OCI-M2 (cell line): ENCODE measurements at regions not wholly inside any gene's neighbourhood (a gene's known extent, or its start where the extent isn't known, plus 50 kb on each side); places are given as distances from the start of the nearest gene placed in this dataset.
"Not testable (repeated sequence)": the region's sequence is repeated elsewhere in the genome, so short reads cannot be mapped to it uniquely, and the experiment has no call there.

ENCODE experiments used
- DNase-seq: peaks from one replicate; lab custom pipeline; 2025; ENCODE audit not compliant: unreplicated experiment; lab: John Stamatoyannopoulos, UW

DNA sequence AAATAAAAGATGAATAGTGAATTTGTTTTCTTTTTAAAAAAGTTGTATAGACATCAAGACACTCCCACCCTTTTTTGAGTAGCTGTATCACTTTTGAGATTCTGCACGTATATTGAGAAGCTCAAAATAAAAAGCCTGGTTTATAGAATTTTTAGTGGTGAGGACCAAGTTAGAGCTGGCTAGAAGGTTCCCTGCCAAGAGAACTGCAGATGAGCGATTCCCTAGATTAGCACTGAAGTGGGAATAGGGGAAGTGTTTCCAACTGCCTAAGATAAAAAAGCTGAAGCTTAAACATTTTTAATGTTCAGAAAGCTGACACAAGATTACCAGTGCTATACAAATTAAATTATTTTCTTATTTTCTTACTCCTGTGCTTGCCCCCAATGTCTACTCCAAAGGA, 135.7 kb upstream of the TMEM229A start:
- DNase-seq = no peak

DNA sequence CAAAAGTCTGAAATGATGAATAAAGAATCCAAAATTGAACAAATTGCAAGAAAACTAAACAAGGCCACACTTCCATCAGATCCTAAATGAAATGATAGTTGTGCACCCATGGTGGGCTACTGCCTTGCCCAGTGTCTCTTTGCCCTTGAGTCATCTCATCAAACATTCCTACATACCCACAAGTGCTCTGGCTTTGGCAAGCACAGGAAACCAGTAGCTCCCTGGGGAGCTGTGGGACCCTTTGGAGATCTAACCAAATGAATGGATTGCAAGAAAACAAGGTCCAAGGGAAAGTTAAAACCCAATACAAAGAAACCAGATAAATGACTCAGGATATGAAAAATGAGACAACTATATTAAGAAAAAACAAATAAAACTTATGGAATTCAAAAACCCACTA, 129.8 kb upstream of the TMEM229A start:
- DNase-seq = no peak

DNA sequence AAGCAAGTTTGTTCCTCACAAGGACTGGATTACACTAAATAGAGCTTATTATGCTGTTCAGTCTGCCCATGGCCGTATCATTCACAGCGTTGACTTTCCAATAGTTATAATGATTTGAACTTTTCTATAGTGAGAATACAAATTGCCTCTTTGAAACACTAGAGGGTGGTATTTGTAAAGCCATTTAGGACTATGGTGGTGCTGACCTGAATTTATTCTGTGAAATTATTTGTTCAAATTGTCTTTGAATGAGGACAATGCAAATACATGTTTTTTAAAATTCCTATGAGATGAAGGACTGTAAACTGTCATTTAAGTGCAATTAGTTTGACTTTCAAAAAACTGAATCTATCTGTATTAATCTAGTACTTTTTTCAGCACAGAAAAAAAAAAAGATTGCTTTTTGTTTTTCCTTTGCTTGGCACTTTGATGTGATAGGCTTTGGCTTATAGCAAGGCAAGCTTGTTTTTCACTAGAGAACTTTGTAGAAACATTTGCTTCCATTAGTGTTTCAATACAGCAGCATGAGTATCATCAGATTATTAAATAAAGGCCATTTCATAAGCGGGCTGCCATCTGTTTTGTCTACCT, 122.7 kb upstream of the TMEM229A start:
- DNase-seq = no peak

DNA sequence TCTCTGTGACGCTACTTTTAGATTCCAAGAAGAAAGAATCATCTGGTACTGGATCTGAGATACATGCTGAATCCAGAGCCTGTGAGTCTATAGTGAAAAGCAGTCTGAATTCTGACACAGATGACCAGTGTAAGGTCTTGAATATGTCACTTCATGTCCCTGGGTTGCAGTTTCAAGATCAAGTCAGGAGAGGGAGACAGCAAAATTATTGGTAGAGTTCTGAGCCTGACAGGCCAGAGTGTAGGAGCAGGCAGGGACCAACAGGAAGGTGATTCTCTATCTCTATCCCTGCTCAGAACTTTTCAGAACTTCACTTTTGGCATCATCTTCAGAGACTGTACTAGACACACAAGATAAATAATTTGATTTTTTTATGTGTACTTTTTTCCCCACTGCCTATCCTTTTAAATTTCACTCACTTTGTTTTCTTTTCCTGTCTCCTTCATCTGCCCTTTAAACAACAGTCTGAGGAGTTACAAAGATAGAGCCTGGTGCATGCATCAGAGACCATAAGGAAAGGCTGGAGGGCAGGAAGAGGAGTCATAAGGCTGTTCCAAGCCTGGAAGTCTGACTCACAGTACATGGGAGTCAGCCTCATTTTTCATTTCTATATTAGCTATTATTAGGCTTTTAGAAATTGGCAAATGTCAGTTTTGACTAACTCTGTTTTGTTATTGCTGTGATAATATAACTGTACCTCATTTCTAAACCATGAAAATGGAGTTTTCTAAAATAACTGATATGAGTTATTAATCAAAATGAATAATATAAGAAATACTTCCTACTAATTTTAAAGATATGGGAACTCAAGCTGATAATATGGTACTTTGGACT, 120.2 kb upstream of the TMEM229A start:
- DNase-seq = peak; percentile 17

DNA sequence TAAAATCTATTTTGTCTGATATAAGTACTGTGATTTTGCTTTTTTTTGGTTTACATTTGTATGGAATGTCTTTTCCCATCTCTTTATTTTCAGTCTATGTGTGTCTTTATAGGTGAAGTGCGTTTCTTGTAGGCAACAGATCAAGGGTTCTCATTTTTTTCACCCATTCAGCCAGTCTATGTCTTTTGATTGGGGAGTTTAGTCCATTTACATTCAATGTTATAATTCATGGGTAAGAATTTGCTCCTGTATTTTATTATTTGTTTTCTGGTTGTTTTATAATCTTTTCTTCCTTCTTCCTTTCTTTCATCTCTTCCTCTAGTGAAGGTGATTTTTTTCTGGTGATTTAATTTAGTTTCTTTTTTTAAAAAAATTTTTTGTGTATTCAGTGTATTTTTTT, 104.8 kb upstream of the TMEM229A start:
- no peak for DNase-seq

DNA sequence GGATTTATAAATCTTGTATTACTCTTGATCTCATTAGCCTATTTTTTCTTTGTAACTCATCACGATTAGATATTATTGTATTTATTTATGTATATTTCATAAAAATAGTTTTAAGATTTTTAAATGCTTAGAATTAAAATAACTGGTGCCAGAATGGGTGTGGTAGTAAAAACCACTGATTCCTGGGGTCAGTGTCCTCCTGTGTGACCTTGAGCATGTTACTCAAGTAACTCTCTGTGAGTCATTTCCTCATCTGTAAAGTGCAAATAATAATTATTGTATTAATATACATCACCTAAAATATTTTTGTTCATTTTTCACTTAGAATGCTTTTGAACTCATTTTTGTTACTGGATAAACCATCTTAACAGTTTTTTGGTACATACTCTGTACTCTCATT, 91.3 kb upstream of the TMEM229A start:
- no peak for DNase-seq

DNA sequence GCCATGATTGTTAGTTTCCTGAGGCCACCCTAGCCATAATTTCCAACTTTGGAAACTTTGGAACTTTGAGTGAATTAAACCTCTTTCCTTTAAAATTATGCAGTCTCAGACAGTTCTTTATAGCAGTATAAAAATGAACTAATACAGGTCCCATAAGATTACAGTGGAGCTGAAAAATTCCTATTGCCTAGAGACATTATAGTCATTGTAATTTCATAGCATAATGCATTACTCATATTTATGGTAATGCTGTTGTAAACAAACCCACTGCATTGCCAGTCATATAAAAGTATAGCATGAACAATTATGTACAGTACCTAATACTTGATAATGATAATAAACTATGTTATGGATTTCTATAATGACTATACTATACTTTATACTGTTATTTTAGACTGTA, 88.0 kb upstream of the TMEM229A start:
- no peak for DNase-seq

DNA sequence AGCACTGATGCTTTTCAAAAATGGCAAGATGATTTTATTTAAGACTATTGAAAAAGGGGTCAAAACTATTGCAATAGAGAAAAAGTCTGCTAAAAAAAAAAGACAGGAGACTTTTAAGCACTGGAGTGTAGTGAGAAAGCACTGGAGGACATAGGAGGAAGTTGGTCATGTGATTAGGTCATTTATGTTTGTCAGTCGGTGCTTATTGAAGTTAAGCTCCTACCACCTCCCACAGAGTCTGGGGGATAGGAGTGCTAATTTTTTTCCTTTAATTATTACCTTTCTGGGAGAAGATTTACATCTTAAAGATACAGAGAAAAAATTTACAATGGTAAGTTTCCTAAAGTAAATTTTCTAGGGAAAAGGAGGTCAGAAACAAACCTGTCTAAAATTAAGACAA, 80.2 kb upstream of the TMEM229A start:
- DNase-seq = no peak

- DNase-seq = no peak
Observed at GRCh38 chr7:124106575-124106974, 73.7 kb upstream of the TMEM229A start.

GRCh38 chr7:124101173-124101768, 68.4 kb upstream of the TMEM229A start:
- no peak for DNase-seq

GRCh38 chr7:124100190-124100589, 67.3 kb upstream of the TMEM229A start:
- no peak for DNase-seq

DNA sequence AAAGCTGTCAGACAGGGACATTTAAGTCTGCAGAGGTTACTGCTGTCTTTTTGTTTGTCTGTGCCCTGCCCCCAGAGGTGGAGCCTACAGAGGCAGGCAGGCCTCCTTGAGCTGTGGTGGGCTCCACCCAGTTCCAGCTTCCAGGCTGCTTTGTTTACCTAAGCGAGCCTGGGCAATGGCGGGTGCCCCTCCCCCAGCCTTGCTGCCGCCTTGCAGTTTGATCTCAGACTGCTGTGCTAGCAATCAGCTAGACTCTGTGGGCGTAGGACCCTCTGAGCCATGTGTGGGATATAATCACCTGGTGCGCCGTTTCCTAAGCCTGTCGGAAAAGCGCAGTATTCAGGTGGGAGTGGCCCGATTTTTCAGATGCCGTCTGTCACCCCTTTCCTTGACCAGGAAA, 66.7 kb upstream of the TMEM229A start:
- not testable (repeated sequence) for DNase-seq

- no peak for DNase-seq
Observed at GRCh38 chr7:124089621-124090020, 56.8 kb upstream of the TMEM229A start.

- DNase-seq = no peak
Observed at GRCh38 chr7:124088590-124088989, 55.7 kb upstream of the TMEM229A start.

DNA sequence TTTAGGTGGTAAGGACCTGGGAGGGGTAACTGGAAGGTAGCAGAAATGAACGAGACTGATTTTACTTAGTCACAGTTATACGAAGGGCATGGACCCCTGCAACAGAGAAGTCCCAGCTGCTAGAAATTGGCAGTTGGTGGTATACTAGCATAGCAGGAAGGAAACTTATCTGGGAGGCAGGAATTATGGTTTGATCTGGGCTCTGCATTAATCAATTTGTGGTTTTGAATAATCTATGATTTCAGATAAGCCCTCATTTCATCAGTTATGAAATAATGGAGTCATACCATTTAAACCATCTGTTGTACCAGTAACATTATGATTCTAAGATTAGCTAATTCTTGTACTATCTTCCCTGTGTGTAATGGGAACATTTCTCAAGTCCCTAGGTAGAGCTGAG, 54.0 kb upstream of the TMEM229A start:
- DNase-seq = no peak

DNA sequence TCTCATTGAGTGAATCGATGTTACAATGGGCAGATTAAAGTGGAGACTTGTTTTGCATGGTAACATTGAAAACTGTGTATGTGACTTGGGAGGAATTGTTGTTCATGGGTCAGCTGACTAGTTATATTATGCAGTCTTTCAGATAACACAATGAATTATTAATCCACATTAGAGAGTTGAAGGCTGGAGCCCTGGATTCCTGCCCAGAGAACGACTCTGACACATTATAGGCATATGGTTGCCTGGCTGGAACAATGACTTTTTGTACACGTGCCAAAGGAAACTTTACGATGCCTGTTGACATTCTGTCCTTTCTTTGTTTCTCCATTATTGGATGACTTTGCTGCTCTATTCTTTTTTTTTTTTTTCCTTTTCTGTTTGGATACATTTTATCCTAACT, 52.3 kb upstream of the TMEM229A start:
- DNase-seq = no peak

- no peak for DNase-seq
Observed at GRCh38 chr7:124084024-124084423, 51.2 kb upstream of the TMEM229A start.
